ENCODE measurements at regions not wholly inside any gene's neighbourhood (a gene's known extent, or its start where the extent isn't known, plus 50 kb on each side); places are given as distances from the start of the nearest gene placed in this dataset.
"Not testable (repeated sequence)": the region's sequence is repeated elsewhere in the genome, so short reads cannot be mapped to it uniquely, and the experiment has no call there.

DNA sequence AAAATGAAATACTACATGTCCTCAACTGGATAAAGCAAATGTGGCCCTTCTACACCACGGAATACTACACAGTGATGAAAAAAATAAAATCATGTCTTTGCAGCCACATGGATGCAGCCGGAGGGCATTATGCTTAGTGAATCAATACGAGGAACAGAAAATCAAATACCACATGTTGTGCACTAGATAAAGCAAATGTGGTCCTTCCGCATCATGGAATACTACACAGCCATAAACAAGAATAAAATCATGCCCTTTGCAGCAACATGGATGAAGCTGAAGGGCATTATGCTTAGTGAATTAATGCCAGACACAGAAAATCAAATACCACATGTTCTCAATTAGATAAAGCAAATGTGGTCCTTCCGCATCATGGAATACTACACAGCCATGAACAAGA is 204.4 kb downstream of the GOLGA6L6 start:
- H3K36me3 ChIP-seq (ENCODE audit: control insufficient read depth, insufficient read depth, low read length); H3K79me1 ChIP-seq (ENCODE audit: low read depth in 1 of 2, low read length in 2 of 2); H3K9ac ChIP-seq (ENCODE audit: low read depth, low read length); H2AK5ac ChIP-seq (ENCODE audit: low read depth, low read length); H2BK120ac ChIP-seq (ENCODE audit: low read depth, low read length); H3K27me3 ChIP-seq (ENCODE audit: control insufficient read depth, insufficient read depth, low read length); H4K8ac ChIP-seq (ENCODE audit: low read depth in 2 of 2, low read length in 2 of 2); H3K4me2 ChIP-seq (ENCODE audit: low read depth, low read length); in situ Hi-C loops (cut with MboI; ENCODE audit: low sequenced_read_pairs); H4K91ac ChIP-seq (ENCODE audit: insufficient read depth, low read depth, low read length); H4K20me1 ChIP-seq (ENCODE audit: insufficient read depth, low read length); H2BK5ac ChIP-seq (ENCODE audit: low read depth, low read length, poor library complexity, severe bottlenecking); H3K4me1 ChIP-seq (ENCODE audit: control insufficient read depth, insufficient read depth, low read length); H3K18ac ChIP-seq (ENCODE audit: low read depth, low read length); H3K4me3 ChIP-seq (ENCODE audit: insufficient read depth, low read depth, low read length); ATAC-seq (ENCODE audit: low read depth); H2BK20ac ChIP-seq (ENCODE audit: low read depth, low read length); dilution Hi-C loops (cut with HindIII; ENCODE audit: low sequenced_read_pairs, unreplicated experiment); H2AFZ ChIP-seq (replicated peaks; ENCODE audit: low read length, poor library complexity); H2AK9ac ChIP-seq (replicated peaks; ENCODE audit: low read depth, low read length, poor library complexity); CTCF ChIA-PET; H3K56ac ChIP-seq (ENCODE audit: extremely low read depth, insufficient read depth, low read length); H3K27ac ChIP-seq (ENCODE audit: insufficient read depth, low read length); H3K9me1 ChIP-seq (ENCODE audit: insufficient read depth, low read length); DNase-seq; H3K23ac ChIP-seq (ENCODE audit: low read depth, low read length); BruUV-seq (replicated peaks); POLR2A ChIA-PET (ENCODE audit: unreplicated experiment); intact Hi-C loops (cut with micrococcal nuclease); H3K4ac ChIP-seq (ENCODE audit: low read depth, low read length); H3K14ac ChIP-seq (replicated peaks; ENCODE audit: low read depth, low read length); H4K5ac ChIP-seq (ENCODE audit: low read depth, low read length); H2BK15ac ChIP-seq (ENCODE audit: low read depth, low read length): not testable (repeated sequence)
- H3K9me3 ChIP-seq (ENCODE audit: control insufficient read depth, insufficient read depth, low read length): peaks cover 32% of the 10 kb centered on the region
- 72% methylated on average over 2 of the region's 5 CpGs; no CpG with 5 or more reads in 1 of the 2 experiments for WGBS, 2 experiments (ENCODE audit: extremely low coverage in 2 of 2, insufficient read length in 1 of 2)

DNA sequence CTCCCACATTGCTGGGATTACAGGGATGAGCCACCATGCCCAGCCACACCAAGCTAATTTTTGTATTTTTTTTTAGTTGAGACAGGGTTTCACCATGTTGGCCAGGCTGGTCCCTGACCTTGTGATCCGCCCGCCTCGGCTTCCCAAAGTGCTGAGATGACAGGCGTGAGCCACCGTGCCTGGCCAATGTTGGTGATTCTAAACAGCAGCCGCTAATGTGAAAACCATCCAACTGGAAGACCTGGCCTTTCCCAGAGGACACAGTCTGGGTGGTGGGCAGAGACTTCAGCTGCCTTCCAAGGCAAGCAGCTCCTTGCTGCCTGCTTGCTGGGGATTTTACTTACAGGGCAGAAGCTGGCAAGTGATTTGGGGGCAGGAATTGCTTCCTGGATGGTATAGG is 207.1 kb downstream of the GOLGA6L6 start:
- dilution Hi-C loops (cut with HindIII; ENCODE audit: low sequenced_read_pairs, unreplicated experiment); H2BK15ac ChIP-seq (ENCODE audit: low read depth, low read length); H4K20me1 ChIP-seq (ENCODE audit: insufficient read depth, low read length); H3K9ac ChIP-seq (ENCODE audit: low read depth, low read length); H3K27ac ChIP-seq (ENCODE audit: insufficient read depth, low read length); BruUV-seq (replicated peaks); H4K8ac ChIP-seq (ENCODE audit: low read depth in 2 of 2, low read length in 2 of 2); H2BK5ac ChIP-seq (ENCODE audit: low read depth, low read length, poor library complexity, severe bottlenecking); intact Hi-C loops (cut with micrococcal nuclease); DNase-seq; H3K23ac ChIP-seq (ENCODE audit: low read depth, low read length); H3K9me3 ChIP-seq (ENCODE audit: control insufficient read depth, insufficient read depth, low read length); in situ Hi-C loops (cut with MboI; ENCODE audit: low sequenced_read_pairs); H4K91ac ChIP-seq (ENCODE audit: insufficient read depth, low read depth, low read length); H3K4me3 ChIP-seq (ENCODE audit: insufficient read depth, low read depth, low read length); H2AK5ac ChIP-seq (ENCODE audit: low read depth, low read length); H2BK120ac ChIP-seq (ENCODE audit: low read depth, low read length); POLR2A ChIA-PET (ENCODE audit: unreplicated experiment); H3K4me2 ChIP-seq (ENCODE audit: low read depth, low read length); H3K4ac ChIP-seq (ENCODE audit: low read depth, low read length); H3K27me3 ChIP-seq (ENCODE audit: control insufficient read depth, insufficient read depth, low read length); H2BK20ac ChIP-seq (ENCODE audit: low read depth, low read length); H3K56ac ChIP-seq (ENCODE audit: extremely low read depth, insufficient read depth, low read length); H4K5ac ChIP-seq (ENCODE audit: low read depth, low read length); ATAC-seq (ENCODE audit: low read depth); H3K79me1 ChIP-seq (ENCODE audit: low read depth in 1 of 2, low read length in 2 of 2); CTCF ChIA-PET; H2AFZ ChIP-seq (replicated peaks; ENCODE audit: low read length, poor library complexity); H3K36me3 ChIP-seq (ENCODE audit: control insufficient read depth, insufficient read depth, low read length); H3K14ac ChIP-seq (replicated peaks; ENCODE audit: low read depth, low read length); H3K4me1 ChIP-seq (ENCODE audit: control insufficient read depth, insufficient read depth, low read length); H2AK9ac ChIP-seq (replicated peaks; ENCODE audit: low read depth, low read length, poor library complexity); H3K9me1 ChIP-seq (ENCODE audit: insufficient read depth, low read length); H3K18ac ChIP-seq (ENCODE audit: low read depth, low read length): not testable (repeated sequence)
- WGBS, 2 experiments (ENCODE audit: extremely low coverage in 2 of 2, insufficient read length in 1 of 2): 96% methylated on average over 3 of the region's 6 CpGs; no CpG with 5 or more reads in 1 of the 2 experiments
